ENCODE measurements at regions not wholly inside any gene's neighbourhood (a gene's known extent, or its start where the extent isn't known, plus 50 kb on each side); places are given as distances from the start of the nearest gene placed in this dataset.

GRCh38 chr6:132213732-132214131 lies 187.5 kb downstream of the MOXD1 start:
- H3K27ac ChIP-seq: no peak overlapping the region
- TF ChIP-seq, protein P1, sequence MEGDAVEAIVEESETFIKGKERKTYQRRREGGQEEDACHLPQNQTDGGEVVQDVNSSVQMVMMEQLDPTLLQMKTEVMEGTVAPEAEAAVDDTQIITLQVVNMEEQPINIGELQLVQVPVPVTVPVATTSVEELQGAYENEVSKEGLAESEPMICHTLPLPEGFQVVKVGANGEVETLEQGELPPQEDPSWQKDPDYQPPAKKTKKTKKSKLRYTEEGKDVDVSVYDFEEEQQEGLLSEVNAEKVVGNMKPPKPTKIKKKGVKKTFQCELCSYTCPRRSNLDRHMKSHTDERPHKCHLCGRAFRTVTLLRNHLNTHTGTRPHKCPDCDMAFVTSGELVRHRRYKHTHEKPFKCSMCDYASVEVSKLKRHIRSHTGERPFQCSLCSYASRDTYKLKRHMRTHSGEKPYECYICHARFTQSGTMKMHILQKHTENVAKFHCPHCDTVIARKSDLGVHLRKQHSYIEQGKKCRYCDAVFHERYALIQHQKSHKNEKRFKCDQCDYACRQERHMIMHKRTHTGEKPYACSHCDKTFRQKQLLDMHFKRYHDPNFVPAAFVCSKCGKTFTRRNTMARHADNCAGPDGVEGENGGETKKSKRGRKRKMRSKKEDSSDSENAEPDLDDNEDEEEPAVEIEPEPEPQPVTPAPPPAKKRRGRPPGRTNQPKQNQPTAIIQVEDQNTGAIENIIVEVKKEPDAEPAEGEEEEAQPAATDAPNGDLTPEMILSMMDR (conservative IDR thresholded peaks at IDR 0.05): no peak

DNA sequence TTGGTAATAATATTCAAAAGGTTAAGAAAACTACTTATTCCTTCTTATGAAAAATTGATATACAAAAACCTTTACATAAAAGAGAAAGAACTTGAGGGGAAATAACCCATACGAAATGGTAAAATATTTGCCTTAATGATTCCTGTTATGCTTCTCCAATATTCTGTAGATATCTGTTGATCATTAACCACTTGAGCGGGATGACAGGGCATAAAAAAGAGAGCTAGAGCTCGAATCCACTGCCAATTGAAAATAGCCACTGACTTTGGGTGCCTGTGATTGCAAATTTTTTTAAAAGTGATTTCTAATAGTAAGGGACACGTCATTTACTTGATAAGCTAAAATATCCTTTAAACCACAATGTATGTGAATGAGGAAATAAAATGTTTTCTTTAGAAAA lies 188.1 kb downstream of the MOXD1 start:
- TF ChIP-seq, protein P1 (conservative IDR thresholded peaks at IDR 0.05): no peak
- H3K27ac ChIP-seq: no peak overlapping the region

DNA sequence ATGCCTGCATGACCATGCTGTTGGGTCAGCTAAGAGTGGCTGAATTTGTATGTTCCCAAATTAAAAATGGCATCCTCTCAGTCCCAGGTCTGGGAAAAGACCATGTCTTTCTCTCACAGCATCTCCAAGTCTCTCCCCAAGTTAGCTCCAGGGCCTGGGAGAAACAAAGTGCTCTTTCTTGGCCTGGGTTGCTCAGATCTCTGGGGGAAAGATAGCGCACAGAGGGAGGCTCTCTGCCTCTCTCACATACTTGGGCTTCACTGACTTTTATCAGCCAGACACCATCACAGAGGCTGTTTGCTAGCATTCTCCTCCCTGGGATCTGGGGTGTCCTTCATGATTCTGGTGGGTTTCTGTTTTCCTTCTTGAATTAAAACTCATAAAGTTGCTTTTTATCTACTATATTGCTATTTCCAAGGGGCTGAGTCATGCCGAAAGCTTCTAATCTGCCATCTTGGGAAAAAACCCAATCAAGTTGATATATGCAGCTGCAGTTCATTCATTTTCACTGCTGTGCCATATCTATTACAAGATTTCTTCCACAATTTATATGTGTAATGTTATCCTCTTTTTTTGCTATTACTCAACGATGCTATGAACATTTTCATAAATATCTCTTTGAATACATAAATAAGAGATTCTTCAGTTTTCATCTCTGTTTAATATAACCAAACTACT lies 190.2 kb downstream of the MOXD1 start:
- no peak overlapping the region for H3K27ac ChIP-seq
- TF ChIP-seq, protein P1 (conservative IDR thresholded peaks at IDR 0.05): no peak

GRCh38 chr6:132209351-132209750 lies 191.9 kb downstream of the MOXD1 start:
- TF ChIP-seq, protein P1 (conservative IDR thresholded peaks at IDR 0.05): 0 out of 2 replicates have a peak, but pooled peaks have one; percentile 11
- H3K27ac ChIP-seq: no peak overlapping the region

DNA sequence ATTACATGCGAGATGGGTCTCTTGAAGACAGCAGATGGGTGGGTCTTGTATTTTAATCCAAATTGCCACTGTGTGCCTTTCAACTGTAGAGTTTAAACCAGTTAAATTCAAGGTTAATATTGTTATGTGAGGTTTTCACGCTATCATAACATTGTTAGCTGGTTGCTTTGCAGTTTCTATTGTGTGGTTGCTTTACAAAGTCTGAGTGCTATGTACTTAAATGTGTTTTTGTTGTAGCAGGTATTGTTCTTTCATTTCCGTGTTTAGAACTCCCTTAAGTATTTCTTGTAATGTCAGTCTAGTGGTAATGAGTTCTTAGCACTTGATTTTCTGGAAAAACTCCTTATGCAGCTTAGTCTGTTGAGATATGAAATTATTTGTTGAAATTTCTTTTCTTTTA lies 193.3 kb downstream of the MOXD1 start:
- TF ChIP-seq, protein P1 (conservative IDR thresholded peaks at IDR 0.05): no peak
- H3K27ac ChIP-seq: no peak overlapping the region

GRCh38 chr6:132205946-132206345 lies 195.3 kb downstream of the MOXD1 start:
- TF ChIP-seq, protein P1 (conservative IDR thresholded peaks at IDR 0.05): no peak
- H3K27ac ChIP-seq: no peak overlapping the region

DNA sequence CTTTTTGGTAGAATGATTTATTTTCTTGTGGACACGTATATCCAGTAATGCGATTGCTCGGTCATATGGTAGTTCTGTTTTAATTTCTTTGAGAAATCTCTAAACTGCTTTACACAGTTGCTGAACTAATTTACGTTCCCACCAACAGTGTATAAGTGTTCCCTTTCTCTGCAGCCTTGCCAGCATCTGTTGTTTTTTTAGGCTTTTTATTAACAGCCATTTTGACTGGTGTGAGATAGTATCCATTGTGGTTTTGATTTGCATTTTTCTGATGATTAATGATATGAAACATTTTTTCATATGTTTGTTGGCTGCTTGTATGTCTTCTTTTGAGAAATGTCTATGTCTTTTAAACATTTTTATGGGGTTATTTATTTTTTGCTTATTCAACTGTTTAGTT lies 196.7 kb downstream of the MOXD1 start:
- no peak overlapping the region for H3K27ac ChIP-seq
- TF ChIP-seq, protein P1 (conservative IDR thresholded peaks at IDR 0.05): no peak

All from VCaP (cell line).